NCI-H146 treated with DMSO at 0.1 percent for 48 hours (cell line): ENCODE measurements at regions not wholly inside any gene's neighbourhood (a gene's known extent, or its start where the extent isn't known, plus 50 kb on each side); places are given as distances from the start of the nearest gene placed in this dataset.
"Not testable (repeated sequence)": the region's sequence is repeated elsewhere in the genome, so short reads cannot be mapped to it uniquely, and the experiment has no call there.

Experiments used
- DNase-seq: peaks from one replicate; lab custom pipeline; 2025; ENCODE audit not compliant: unreplicated experiment; lab: John Stamatoyannopoulos, UW

GRCh38 chr3:106299300-106300098 is 430.7 kb upstream of the CBLB start:
- DNase-seq = no peak

DNA sequence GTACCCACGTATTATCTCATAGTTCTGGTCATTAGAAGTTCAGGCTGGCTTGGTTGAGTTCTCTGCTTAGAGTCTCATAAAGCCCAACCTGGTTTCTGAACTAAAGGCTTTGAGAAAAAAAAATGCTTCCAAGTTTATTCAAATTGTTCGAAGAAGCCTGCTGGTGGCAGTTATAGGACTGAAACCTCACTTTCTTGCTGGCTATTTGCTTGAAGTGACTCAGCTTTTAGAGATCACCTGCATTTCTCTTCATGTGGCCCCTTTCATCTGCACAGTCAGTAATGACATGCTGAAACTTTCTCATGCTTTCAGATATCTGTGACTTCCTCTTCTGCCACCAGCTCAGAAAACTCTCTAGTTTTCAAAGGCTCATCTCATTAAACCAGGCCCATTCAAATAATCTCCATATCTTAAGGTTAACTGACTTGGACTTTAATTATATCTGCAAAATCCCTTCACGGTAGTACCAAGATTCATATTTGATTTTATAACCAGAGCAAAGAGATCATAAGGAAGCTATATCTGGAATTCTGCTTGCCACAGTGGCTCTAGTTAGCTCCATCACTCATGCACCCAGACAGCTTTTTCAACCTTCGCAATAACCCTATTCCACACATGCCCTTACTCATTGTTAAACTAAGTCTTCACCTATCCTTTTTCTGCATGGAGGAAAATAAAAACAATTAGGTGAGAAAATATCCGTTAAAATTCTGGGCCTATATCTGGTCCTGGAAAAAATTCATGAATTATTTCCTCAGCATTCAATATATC is 433.8 kb upstream of the CBLB start:
- DNase-seq = no peak

- DNase-seq = no peak
Observed at GRCh38 chr3:106303766-106304165, 435.0 kb upstream of the CBLB start.

- no peak for DNase-seq
Observed at GRCh38 chr3:106305127-106305526, 436.3 kb upstream of the CBLB start.

DNA sequence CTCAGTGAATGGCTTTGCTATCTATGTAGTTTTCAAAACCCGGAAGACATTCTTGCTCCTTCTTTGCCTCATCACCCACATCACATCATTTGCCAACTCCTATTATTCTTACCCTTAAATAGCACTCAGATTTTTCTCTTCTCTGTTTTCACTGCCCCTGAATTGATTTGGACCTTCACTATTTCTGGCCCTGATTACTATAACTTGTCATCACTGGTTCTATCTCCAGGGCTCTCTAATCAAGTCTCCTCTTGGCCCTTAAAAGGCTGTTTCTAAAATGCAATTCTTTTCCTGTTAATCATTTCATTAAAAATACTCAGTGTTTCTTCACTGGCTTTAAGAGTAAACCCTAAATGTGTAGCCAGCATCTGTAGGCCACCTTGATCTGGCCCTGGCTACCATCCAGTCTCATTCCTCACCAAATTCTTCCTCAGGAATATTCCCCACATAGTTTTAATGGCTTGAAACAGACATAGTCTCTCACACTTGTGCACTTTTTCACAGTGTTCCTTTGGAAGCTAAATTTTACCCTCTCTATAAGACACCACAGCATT is 437.1 kb upstream of the CBLB start:
- no peak for DNase-seq

GRCh38 chr3:106309274-106309673 is 440.5 kb upstream of the CBLB start:
- DNase-seq = no peak

- DNase-seq = not testable (repeated sequence)
Observed at GRCh38 chr3:106309798-106310197, 441.0 kb upstream of the CBLB start.

DNA sequence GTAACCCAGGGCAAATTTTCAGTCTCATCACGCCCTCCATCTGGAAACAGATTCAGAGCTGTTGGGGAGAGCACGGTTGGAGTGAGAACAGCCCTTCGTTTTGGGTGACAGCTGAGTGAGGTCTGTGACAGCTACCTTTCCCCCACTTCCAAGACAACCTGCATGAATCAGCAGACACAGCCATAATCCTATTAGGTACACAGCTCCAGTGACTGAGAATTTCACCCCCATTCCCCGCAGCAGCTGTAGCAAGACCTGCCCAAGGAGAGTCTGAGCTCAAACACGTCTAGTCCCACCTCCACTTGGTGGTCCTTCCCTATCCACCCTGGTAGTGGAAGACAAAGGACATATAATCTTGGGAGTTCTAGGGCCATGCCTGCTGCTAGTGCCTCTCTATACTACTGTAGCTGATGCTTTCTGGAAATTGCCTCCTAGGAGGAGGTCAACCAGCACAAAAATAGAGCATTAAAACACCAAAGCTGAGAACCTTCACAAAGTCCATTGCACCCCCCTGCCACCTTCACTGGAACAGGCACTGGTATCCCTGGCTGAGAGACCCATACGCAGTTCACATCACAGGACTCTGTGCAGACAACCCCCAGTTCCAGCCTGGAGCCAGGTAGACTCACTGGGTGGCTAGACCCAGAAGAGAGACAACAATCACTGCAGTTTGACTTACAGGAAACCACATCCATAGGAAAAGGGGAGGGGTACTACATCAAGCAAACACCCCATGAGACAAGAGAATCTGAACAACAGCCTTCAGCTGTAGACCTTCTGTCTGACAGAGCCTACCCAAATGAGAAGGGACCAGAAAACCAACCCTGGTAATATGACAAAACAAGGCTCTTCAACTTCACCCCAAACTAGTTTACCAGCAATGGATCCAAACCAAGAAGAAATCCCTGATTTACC is 448.6 kb upstream of the CBLB start:
- DNase-seq = no peak

- DNase-seq = not testable (repeated sequence)
Observed at GRCh38 chr3:106321438-106321837, 452.6 kb upstream of the CBLB start.

DNA sequence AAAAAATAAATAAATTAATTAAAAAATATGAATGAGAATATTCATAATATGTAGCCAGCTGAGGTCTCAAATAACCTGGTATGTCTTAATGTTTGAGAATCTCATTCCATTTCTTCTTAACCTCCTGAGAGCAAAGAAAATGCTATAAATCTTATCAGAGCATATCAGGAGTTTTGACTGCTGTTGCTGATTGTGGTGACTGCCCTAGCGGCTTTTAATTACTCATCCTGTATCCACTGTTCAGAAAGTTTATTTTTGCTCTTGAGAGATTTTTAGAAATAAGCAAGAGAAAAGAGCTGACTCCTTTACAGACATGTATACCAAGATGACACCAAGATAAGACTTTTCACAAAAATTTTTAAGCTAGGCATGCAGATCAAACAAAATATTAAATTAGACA is 454.8 kb upstream of the CBLB start:
- no peak for DNase-seq

DNA sequence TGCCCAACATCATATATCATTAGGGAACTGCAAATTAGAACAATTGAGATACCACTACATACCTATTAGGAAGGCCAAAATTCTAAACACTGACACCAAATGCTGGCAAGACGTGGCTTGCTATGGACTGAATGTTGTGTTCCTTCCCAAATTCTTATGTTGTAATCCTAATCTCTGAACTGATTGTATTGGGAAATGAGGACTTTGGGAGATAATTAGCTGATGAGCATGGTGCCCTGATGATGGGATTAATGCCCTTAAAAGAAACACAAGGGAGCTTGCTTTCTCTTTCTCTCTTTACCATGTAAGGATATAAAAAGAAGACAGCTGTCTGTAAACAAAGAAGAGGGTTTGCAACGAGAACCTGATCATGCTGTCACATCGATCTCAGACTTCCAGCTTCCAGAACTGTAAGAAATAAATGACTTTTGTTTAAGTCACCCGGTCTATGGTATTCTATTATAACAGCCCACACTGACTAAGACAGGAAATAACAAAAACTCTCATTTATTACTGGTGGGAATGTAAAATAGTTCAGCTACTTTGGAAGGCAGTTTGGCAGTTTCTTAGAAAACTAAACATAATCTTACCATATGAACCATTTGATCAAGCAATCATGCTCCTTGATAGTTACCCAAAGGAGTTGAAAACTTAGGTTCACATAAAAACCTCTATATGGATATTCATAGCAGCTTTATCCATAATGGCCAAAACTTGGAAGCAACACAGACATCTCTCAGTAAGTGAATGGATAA is 458.3 kb upstream of the CBLB start:
- DNase-seq = no peak

- DNase-seq = no peak
Observed at GRCh38 chr3:106327696-106328025, 458.8 kb upstream of the CBLB start.

DNA sequence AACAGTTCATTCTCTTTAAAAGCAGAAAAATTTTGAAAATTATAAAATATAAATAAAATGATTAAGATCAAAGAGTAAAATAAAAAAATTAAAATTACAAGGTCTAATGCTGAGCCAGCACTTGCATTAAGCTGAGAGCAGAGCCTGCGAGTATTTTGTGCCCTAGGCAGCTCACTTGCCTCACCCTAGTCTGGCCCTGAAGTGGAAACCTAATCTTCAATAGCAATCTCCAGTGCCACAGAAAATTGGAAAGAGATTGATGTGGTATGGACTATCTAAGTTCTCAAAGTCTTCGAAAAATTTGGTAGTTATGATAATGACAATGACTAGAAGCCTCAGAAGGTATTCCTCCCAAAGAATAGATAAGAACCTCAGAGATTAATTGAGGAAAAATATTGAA is 459.4 kb upstream of the CBLB start:
- DNase-seq = no peak

DNA sequence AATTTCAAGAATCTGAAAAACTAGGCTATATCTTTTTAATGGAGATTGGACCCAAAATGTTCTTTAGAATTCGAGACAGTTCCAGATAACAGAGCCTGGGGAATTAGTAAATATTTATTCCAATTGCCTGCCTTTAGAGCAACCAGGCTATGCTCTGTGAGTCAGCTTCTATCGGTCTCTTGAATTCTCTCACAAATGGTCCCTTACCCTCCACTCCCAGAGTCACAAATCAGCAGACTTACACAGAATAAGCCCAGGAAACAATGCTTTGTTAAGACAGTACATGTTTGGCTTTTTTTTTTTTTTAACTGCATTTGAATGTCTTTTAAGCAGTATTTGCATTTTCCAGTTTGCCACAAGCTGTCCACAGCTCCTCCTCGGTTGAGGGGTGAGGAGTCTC is 460.7 kb upstream of the CBLB start:
- no peak for DNase-seq

GRCh38 chr3:106331636-106332035 is 462.8 kb upstream of the CBLB start:
- no peak for DNase-seq

DNA sequence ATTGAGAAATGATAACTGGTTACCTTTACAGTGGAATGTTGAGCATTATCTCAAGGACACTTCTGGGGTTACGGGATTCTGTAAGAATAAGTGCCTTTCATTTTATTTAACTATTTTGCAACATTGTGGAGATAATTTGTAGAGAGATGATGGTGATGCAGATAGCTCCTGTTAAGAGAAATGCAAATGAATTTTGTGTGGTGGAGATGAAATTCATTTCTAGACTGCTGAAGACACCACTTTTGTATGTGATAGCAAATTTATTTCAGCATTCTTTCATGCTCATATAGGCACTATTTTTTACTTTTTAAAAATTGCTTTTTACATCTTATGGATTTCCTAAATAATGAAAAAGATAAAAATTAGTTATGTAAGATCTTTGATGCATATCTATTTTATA is 463.3 kb upstream of the CBLB start:
- DNase-seq = no peak

DNA sequence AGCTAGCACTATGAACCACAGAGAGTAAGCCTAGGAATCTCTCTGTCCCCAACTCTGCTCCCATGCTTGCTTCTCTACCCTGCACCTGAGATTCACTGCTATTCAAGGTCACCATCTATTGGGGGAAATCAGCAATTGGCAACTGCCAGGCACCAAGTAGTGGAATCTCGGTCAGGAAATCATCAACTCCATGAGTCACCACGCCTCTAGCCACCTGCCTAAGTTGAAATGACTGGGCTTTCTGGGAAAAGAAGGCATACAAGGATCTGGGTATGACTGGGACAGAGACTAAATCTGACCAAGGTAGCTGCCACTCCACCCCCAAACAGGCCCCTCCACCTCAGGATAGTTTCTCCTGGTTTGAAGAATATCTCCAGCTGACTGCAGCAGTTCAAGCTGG is 464.1 kb upstream of the CBLB start:
- DNase-seq = no peak

GRCh38 chr3:106333911-106334618 is 465.3 kb upstream of the CBLB start:
- DNase-seq = no peak

GRCh38 chr3:106336619-106337018 is 467.8 kb upstream of the CBLB start:
- DNase-seq = no peak

DNA sequence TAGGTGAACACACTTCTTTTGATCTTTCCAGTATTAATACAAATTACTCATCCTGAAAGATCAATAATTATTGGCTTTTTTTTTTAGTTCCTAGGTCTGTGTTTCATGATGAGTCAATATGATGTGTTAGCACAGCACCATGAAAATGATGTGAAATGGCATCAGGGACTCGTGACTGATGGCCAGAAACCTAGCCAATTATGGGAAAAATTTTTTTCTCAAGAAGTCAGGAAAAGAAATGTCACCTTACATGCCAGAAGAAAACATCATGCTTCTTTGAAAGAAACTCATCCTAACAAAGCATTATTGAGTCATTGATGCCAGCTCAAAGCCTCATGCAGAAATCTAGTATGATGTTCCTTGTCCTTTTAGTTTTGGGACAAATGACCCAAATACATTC is 468.3 kb upstream of the CBLB start:
- no peak for DNase-seq
